ENCODE measurements at regions not wholly inside any gene's neighbourhood (a gene's known extent, or its start where the extent isn't known, plus 50 kb on each side); places are given as distances from the start of the nearest gene placed in this dataset.

- TF ChIP-seq Cebpa-rat (IDR thresholded peaks at IDR 0.05): no peak
- H3K27me3 ChIP-seq: no peaks in the 10 kb centered on the region
- H3K9ac ChIP-seq: no peak overlapping the region
- no peak overlapping the region for H3K4me2 ChIP-seq
- no peaks in the 10 kb centered on the region for H4K20me1 ChIP-seq
- no peaks in the 10 kb centered on the region for H3K9me3 ChIP-seq
- no peaks in the 10 kb centered on the region for H3K36me3 ChIP-seq
- H3K4me1 ChIP-seq: no peaks in the 10 kb centered on the region
- H3K27ac ChIP-seq: no peak overlapping the region
- no peak overlapping the region for H3K4me3 ChIP-seq
Measured at GRCh38 chr2:189362283-189362682, 79.0 kb upstream of the WDR75 start.

- no peak overlapping the region for H3K27ac ChIP-seq
- H3K27me3 ChIP-seq: no peaks in the 10 kb centered on the region
- TF ChIP-seq Cebpa-rat (IDR thresholded peaks at IDR 0.05): no peak
- H3K9ac ChIP-seq: no peak overlapping the region
- no peaks in the 10 kb centered on the region for H3K4me1 ChIP-seq
- no peaks in the 10 kb centered on the region for H3K9me3 ChIP-seq
- H3K4me3 ChIP-seq: no peak overlapping the region
- H3K4me2 ChIP-seq: no peak overlapping the region
- no peaks in the 10 kb centered on the region for H3K36me3 ChIP-seq
- H4K20me1 ChIP-seq: no peaks in the 10 kb centered on the region
Measured at GRCh38 chr2:189363559-189363958, 77.7 kb upstream of the WDR75 start.

DNA sequence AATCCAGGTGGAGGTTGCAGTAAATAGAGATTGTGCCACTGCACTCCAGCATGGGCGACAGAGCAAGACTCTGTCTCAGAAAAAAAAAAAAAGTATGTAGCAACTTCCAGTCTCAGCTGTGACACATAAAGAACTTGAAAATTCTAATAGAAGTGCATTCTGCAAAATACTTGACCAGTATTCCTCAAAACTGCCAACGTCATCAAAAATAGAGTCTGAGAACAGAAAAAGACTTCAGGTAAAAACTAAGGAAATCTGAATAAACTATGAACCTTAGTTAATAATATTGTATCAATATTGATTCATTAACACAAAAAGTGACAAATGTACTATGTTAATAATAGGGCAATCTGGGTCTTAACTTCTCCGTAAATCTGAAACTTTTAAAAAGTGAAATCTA is 76.7 kb upstream of the WDR75 start:
- H4K20me1 ChIP-seq: no peaks in the 10 kb centered on the region
- H3K4me3 ChIP-seq: no peak overlapping the region
- no peaks in the 10 kb centered on the region for H3K27me3 ChIP-seq
- H3K4me1 ChIP-seq: no peaks in the 10 kb centered on the region
- no peaks in the 10 kb centered on the region for H3K9me3 ChIP-seq
- no peak for TF ChIP-seq Cebpa-rat (IDR thresholded peaks at IDR 0.05)
- no peak overlapping the region for H3K4me2 ChIP-seq
- H3K36me3 ChIP-seq: no peaks in the 10 kb centered on the region
- H3K27ac ChIP-seq: no peak overlapping the region
- no peak overlapping the region for H3K9ac ChIP-seq

DNA sequence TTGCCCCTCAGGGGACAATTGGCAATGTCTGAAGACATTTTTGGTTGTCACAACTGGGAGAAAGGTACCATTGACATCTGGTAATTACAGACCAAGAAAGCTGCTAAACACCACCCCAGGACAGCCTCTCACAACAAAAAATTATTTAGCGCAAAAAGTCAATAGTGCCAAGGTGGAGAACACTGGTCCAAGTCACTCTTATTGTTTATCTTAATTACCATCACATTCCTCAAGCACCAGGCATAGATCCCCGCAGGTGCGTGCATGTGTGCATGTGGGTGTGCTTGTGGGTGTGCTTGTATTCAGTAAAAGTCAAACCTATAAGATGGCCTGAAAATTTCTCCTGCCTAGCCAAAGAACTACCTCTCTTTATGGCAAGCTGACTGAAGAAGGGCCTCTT is 74.9 kb upstream of the WDR75 start:
- no peak overlapping the region for H3K4me2 ChIP-seq
- H3K4me1 ChIP-seq: no peaks in the 10 kb centered on the region
- H3K9me3 ChIP-seq: no peaks in the 10 kb centered on the region
- H3K9ac ChIP-seq: no peak overlapping the region
- H3K27ac ChIP-seq: no peak overlapping the region
- H3K4me3 ChIP-seq: no peak overlapping the region
- no peak for TF ChIP-seq Cebpa-rat (IDR thresholded peaks at IDR 0.05)
- H4K20me1 ChIP-seq: no peaks in the 10 kb centered on the region
- no peaks in the 10 kb centered on the region for H3K27me3 ChIP-seq
- H3K36me3 ChIP-seq: no peaks in the 10 kb centered on the region

GRCh38 chr2:189367343-189367742 is 73.9 kb upstream of the WDR75 start:
- no peaks in the 10 kb centered on the region for H3K27me3 ChIP-seq
- no peak overlapping the region for H3K4me3 ChIP-seq
- TF ChIP-seq Cebpa-rat (IDR thresholded peaks at IDR 0.05): no peak
- no peaks in the 10 kb centered on the region for H4K20me1 ChIP-seq
- no peaks in the 10 kb centered on the region for H3K9me3 ChIP-seq
- H3K9ac ChIP-seq: no peak overlapping the region
- no peak overlapping the region for H3K4me2 ChIP-seq
- no peak overlapping the region for H3K27ac ChIP-seq
- H3K36me3 ChIP-seq: no peaks in the 10 kb centered on the region
- H3K4me1 ChIP-seq: no peaks in the 10 kb centered on the region

GRCh38 chr2:189369566-189369965 is 71.7 kb upstream of the WDR75 start:
- H3K27me3 ChIP-seq: no peaks in the 10 kb centered on the region
- H3K36me3 ChIP-seq: no peaks in the 10 kb centered on the region
- H3K27ac ChIP-seq: no peak overlapping the region
- H3K9me3 ChIP-seq: no peaks in the 10 kb centered on the region
- H3K4me2 ChIP-seq: no peak overlapping the region
- no peak for TF ChIP-seq Cebpa-rat (IDR thresholded peaks at IDR 0.05)
- no peak overlapping the region for H3K9ac ChIP-seq
- no peaks in the 10 kb centered on the region for H3K4me1 ChIP-seq
- no peak overlapping the region for H3K4me3 ChIP-seq
- no peaks in the 10 kb centered on the region for H4K20me1 ChIP-seq

DNA sequence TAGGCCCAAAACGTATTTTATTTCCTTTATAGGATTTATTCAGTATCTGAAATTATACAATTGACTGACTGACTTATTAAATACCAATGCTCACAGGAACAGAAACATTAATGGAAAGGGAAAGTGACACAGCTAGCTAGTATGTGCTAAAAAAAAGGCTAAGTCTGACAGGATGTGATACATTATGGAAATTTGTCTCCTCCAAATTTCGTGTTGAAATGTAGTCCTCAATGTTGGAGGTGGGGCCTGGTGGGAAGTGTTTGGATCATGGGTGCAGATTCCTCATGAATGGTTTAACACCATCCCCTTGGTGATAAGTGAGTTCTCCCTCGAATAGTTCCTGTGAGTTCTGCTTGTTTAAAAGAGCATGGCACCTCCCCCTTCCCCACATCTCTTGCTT is 70.6 kb upstream of the WDR75 start:
- Histone ChIP-seq H3K27ac (no peak overlapping the region), H3K4me2 (no peak overlapping the region), H3K4me1 (no peaks in the 10 kb centered on the region)

GRCh38 chr2:189372688-189373257 is 68.5 kb upstream of the WDR75 start:
- Histone ChIP-seq H4K20me1 (no peaks in the 10 kb centered on the region), H3K9ac (no peak overlapping the region), H3K4me3 (no peak overlapping the region), H3K36me3 (no peaks in the 10 kb centered on the region), H3K27ac (no peak overlapping the region), H3K4me1 (no peaks in the 10 kb centered on the region), H3K4me2 (no peak overlapping the region), H3K27me3 (no peaks in the 10 kb centered on the region), H3K9me3 (no peaks in the 10 kb centered on the region)
- no peak for TF ChIP-seq Cebpa-rat (IDR thresholded peaks at IDR 0.05)

More for the DNA sequence above, 70.6 kb upstream of the WDR75 start:
- TF ChIP-seq Cebpa-rat (IDR thresholded peaks at IDR 0.05): no peak
- no peaks in the 10 kb centered on the region for H3K36me3 ChIP-seq
- H3K27me3 ChIP-seq: no peaks in the 10 kb centered on the region
- no peaks in the 10 kb centered on the region for H3K9me3 ChIP-seq
- no peak overlapping the region for H3K9ac ChIP-seq
- H3K4me3 ChIP-seq: no peak overlapping the region
- H4K20me1 ChIP-seq: no peaks in the 10 kb centered on the region

GRCh38 chr2:189374481-189374880 is 66.8 kb upstream of the WDR75 start:
- H3K36me3 ChIP-seq: no peaks in the 10 kb centered on the region

GRCh38 chr2:189375842-189376241 is 65.4 kb upstream of the WDR75 start:
- Histone ChIP-seq H3K9me3 (no peaks in the 10 kb centered on the region), H3K4me2 (no peak overlapping the region), H4K20me1 (no peaks in the 10 kb centered on the region), H3K27me3 (no peaks in the 10 kb centered on the region), H3K36me3 (no peaks in the 10 kb centered on the region), H3K4me3 (no peak overlapping the region), H3K27ac (no peak overlapping the region), H3K9ac (no peak overlapping the region), H3K4me1 (no peaks in the 10 kb centered on the region)
- TF ChIP-seq Cebpa-rat (IDR thresholded peaks at IDR 0.05): no peak

More at GRCh38 chr2:189374481-189374880, 66.8 kb upstream of the WDR75 start:
- H3K9ac ChIP-seq: no peak overlapping the region
- no peak for TF ChIP-seq Cebpa-rat (IDR thresholded peaks at IDR 0.05)
- H3K27ac ChIP-seq: no peak overlapping the region
- no peaks in the 10 kb centered on the region for H4K20me1 ChIP-seq
- H3K4me3 ChIP-seq: no peak overlapping the region
- H3K9me3 ChIP-seq: no peaks in the 10 kb centered on the region
- H3K27me3 ChIP-seq: no peaks in the 10 kb centered on the region
- no peak overlapping the region for H3K4me2 ChIP-seq
- H3K4me1 ChIP-seq: no peaks in the 10 kb centered on the region

GRCh38 chr2:189379287-189379630 is 62.0 kb upstream of the WDR75 start:
- no peak overlapping the region for H3K9ac ChIP-seq
- no peak overlapping the region for H3K4me3 ChIP-seq
- no peaks in the 10 kb centered on the region for H3K9me3 ChIP-seq
- no peaks in the 10 kb centered on the region for H3K4me1 ChIP-seq
- H4K20me1 ChIP-seq: no peaks in the 10 kb centered on the region
- H3K4me2 ChIP-seq: no peak overlapping the region
- TF ChIP-seq Cebpa-rat (IDR thresholded peaks at IDR 0.05): no peak
- H3K27ac ChIP-seq: no peak overlapping the region
- H3K36me3 ChIP-seq: no peaks in the 10 kb centered on the region
- H3K27me3 ChIP-seq: no peaks in the 10 kb centered on the region
